HG03103 (cell line): ENCODE measurements at regions not wholly inside any gene's neighbourhood (a gene's known extent, or its start where the extent isn't known, plus 50 kb on each side); places are given as distances from the start of the nearest gene placed in this dataset.

Experiments
- ATAC-seq: cut with Tn5 transposase; IDR thresholded peaks from one replicate; pipeline ENCODE4 v1.9.1; 2021; ENCODE audit warnings: low read depth; ENCODE audit not compliant: unreplicated experiment

DNA sequence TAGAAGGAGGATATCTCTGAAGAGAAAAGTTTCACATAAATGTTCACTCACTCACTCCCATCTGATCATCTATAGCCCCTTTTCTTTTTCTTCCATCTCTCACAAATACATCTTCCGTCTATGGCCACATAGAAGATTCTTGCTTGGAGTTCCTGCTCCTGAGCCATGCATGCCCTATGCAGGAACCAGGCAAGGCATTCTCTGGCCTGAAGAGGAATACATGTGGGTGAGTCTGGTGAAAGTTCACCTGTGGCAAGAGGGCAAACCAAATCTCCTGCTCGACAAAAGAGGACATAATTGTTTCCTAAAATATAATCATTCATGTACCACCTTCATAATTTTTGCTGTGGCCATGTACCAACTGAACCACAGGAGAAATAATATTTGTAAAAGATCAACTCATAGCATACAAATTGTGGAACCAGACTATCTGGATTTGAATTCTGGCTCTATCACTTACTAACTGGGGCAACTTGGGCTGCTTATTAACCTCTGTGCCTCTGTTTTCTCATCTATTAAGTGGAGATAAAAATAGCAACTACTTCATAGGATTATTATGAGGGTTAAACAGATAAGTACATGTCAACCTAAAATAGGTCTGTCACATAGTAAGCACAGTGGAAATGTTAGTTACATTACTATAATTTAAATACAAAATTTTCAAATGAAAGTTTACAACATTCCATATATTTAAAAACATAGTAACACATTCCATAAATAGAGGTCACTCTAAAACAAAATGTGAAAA is 121.2 kb upstream of the NFIB start:
- ATAC-seq: no peak

DNA sequence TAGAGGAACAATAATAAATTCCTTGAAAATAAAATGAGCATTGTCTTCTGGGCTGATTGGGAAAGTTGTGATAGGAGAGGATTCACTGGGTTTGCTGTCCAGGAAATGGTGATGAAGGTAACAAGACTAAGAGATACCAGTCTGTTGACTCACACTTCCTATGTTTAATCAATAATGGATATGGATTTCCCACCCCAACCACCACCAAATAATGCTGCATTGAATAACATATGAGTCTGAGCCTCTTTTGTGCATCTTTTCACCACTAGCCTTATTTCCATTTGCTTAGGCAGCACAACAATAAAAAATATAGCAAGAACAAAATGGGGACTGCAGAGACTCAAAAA is 120.2 kb upstream of the NFIB start:
- no peak for ATAC-seq

DNA sequence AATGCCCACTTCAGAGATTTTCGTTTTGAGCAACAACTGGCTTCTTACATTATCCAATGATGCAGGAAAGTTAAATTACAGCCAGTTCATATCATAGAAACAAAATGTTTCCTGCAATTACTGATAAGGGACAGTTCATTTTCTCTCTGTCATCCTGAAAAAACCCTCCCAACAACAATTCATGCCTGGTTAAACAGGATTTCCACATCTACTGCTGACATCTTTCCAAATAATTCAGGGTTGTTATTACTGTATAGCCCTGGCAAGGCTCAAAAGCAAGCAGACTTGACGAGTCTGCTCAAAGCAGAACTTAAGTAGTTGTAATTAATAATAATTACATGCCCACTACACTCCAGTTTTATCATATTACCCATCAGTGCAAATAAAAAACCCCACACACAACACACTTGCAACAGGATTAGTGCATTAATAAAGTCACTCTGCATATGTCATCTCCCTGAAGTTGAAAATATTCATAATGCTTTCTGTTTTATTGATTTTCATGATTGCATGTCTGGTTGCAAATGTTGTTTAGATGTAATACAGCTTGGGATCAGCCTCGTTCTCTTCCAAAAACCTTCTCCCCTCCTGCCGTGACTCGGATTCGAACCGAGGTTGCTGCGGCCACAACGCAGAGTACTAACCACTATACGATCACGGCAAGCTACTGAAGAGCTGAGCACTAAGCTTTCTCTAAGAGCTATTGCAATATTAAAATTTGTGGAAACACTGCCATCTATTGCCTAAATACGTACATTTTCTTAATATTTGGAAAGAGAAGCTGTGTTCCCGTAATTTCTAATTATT is 119.6 kb upstream of the NFIB start:
- no peak for ATAC-seq

DNA sequence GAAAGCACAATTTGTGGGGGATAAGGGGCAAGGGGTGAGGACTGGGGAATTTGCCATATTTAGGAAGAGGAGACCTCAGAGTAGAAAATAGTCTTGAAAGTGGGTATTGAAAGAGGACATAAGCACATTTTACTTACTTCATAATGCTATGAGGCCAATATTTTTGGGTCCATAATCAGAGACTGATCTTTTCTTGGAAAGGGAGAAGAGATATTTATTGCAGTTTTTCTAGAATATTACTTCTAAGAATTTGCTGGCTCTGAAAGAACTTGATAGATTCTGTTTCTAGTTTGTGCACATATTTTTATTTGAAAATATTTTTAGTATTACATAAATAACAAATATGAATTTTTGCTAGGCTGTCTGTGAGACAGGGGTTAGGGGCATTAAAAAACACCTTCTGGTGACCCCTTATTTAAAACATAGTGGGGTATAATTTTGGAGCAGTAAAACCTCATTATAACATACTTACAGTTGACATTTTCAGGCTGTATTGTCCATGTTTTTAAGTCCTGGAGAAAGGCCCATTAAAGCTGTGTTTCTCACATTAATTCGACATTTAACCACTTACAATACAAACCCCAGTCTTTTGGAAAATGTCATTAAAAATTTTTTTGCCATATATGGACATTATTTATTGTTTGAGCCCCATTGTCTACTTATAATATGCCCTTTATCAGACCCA is 118.9 kb upstream of the NFIB start:
- ATAC-seq: no peak

DNA sequence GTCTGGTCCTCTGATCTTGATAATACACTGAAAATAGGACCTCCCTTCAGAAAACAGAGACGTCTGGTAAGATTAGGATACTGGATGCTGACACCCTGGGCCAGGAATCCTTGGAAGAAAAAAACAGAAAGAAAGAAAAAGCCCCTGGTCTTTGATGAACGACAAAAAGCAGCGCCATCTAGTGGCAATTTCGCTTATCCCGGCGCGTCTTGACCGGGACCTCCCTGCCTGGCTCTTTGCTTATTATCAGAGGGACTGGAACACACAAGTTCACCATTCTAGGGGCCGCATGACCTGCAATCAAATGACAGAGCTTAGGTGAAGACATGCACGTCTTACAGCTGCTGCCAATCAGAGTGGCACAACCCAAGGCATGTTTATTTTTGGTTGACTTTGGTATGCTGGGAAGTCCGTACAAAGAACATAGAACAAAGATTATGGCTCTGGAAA is 114.9 kb upstream of the NFIB start:
- no peak for ATAC-seq

DNA sequence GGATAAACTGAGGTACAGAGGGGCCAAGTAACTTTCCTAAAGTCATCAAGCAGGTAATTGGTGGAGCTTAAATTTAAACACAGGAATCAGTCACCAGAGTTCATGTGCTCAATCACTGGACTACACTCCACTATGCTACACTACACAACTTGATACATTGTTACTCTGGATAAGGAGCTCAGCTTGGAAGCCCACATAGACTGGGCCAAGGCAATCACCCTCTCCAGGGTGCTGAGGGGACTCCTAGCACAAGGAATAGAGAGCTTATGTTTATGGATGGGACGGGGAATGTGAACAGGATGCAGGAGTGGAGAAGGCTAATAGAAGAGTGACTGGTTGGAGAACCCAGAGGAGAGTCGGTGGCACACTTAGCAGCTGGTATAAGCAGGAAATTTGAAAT is 113.5 kb upstream of the NFIB start:
- no peak for ATAC-seq

DNA sequence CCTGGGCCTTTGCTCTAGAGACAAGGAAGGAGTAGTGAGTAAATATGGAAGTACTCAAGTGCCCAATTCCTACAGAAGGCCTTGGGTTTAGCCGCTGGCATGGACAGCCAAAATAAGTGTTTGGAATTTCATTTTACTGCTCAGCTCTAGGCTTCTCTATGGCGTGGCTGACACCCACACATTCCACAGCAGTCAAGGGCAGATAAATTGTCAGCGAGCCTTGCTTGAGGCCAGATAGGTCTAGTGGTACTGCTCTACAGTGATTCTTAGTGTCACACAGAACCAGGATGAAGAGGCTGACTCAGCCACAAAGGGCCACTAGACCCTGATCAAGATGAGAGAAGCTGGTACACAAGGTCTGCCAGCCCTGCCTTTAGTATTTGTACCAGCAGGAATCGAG is 111.0 kb upstream of the NFIB start:
- ATAC-seq: no peak

DNA sequence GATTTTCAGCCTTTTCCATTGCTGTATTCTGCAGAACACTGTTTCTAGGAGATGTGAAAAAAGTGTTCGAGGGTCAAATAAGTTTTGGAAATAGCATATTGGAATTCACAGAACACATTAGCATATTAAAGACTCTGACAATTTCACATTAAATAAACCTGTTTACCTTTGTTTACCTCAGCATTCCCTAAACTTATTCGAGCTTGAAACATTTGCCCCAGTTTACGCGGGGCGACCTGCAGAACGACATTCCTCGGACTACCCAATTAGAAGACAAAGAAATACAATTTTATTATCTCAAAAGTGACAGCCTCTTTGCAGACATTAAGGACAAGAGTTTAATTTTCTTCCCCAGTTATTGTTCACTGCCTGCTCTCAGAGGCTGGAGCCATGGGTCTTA is 110.3 kb upstream of the NFIB start:
- ATAC-seq: no peak

DNA sequence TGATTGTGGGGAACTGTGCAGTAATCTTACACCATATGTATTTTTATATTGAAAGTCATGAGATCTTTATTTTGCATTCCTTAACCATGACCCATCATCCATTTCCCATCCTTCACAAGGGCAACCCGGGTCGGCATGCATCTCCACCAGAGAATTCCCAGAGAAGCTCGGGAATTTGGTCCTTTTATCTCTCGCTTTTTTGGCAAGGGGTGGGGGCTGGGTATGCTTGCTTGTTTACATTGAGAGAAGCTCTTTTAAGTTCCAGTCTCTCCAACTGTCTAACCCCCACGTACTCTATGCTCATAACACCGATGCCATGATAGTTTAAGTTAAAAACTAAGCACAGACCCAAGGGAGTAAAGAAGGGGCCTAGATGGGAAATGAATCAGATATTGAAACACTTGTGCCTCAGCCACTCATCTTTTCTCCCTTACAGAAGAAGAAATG is 109.9 kb upstream of the NFIB start:
- no peak for ATAC-seq

DNA sequence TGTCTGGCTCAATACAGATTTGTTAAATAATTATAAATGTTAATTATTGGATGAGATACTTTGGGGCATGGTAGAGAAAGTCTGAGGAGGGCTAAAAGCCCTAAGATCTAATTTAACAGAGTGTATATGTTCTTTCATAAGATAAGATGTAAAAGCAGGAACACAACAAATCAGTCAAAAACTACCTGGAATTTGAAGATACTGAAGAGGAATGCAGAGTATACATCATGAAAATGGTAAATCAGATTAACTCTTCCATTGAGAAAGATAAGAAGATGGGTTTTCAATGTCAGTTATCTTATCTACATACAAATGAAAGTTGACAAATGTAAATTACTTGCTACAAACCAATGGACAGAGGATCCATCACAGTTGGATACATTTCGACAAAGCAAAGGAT is 107.3 kb upstream of the NFIB start:
- ATAC-seq: no peak

DNA sequence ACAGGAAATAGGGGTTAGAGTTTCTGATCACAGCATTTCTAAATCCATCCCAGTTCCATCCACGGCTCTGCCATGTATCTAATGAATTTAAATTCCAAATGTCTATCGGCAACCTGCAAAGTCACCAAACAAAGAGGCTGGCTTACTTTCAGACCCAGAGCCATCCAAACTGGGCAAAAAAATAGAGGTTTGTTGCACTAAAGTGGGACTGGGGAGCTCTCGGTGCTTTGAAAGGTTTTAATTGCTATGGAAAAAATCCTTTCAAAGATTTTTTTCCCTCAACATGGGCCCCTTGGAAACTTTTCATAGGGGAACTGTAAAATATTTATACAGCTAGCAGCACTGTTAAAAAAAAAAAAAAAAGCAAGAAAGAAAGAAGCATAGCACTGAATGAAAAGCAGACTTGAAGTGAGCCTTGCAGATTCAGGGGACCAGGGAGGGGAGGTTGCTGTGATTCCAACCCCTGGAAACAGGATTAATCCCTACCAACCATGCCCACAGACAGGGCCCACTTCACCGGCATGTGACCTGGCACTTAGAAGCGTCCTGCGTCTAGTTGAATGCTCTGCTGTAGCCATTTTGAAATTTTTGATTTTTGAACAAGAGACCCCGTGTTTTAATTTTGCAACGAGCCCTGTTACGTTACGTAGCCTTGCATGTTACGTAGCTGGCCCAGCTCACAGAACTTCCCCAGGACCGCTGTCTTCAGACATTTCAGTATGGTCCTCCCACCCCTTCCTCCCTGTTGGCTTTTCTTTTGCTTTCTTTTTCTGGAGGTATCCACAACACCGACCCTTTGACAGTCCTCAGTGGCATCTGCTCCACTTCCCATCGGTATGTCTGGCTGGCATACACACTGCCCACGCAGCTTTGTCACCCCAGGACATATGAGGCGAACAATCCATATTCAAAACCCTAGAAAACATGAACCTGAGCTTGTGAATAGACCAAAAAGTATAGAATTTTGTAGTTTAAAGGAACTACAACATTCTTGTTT is 105.3 kb upstream of the NFIB start:
- ATAC-seq: no peak

DNA sequence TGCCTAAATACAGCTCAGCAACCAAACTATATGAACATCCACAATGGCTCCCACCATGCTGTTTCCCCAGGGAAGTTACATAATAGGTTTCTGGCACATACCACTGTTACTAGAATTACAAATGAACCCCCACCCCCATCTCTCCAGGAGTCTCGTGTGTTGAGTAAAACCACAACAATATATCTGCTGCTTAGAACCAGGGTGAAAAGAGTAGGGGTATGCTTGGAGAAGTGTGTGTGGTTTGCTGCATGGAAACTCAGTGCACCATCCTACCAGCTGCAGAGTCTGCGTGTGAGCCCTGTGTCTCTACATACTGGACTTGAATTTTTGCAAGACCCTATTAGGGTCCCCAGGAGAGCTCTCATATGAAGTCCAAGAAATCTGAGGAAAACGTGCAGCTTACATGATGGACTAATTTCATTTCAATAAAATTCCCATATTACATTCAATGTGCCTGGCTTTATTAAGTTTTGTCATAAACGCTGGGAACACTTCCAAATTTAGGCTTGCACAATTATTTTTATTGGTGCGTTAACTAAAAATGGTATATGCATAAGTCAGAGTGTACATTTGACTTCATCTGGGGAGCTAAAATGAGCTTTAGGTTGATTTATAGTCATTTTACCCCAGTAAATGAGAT is 104.5 kb upstream of the NFIB start:
- no peak for ATAC-seq

DNA sequence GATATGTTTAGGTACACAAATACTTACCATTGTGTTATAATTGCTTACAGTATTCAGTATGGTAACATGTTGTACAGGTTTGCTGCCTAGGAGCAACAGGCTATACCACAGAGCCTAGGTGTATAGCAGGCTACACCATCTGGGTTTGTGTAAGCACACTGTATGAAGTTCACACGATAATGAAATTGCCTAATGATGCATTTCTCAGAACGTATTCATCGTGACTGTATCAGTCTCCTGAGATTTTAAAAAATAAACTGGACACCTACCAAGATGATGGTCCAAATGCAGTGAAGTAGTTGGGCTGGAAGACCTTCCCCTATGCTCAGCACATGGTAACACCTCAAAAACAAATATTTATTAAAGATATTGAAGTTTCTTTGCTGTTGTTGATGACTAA is 103.3 kb upstream of the NFIB start:
- ATAC-seq: no peak

DNA sequence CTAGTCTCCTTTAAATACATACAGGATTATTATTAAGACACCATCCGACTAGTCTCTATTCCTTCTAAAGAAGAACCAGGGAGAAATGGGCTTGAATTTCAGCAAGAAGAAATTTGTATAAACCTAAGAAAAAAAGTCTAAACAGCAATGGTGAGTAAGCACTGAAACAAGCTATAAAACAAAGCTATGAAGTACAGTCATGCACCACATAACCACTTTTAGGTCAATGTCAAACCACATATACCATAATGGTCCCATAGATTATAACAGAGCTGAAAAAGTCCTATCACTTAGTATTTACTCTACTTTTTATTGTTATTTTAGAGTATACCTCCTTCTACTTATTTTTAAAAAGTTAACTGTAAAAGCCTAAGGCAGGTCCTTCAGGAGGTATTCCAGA is 102.0 kb upstream of the NFIB start:
- ATAC-seq: no peak

DNA sequence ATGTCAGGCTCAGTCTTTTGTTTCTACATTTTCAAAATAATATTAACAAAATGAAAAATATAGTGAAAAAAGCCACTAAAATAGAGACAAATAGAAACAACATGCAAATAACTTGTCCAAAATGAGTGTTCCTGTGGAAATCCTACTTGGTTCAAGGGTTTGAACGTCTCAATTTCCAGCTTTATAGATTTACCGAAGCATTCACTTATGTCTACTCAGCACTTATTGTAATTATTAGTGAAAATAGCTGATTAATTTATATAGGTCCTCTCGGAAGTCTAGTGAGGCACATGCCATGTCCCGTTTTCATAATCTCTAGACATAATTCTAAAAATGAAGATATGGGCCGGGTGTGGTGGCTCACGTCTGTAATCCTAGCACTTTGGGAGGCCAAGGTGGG is 99.9 kb upstream of the NFIB start:
- no peak for ATAC-seq

DNA sequence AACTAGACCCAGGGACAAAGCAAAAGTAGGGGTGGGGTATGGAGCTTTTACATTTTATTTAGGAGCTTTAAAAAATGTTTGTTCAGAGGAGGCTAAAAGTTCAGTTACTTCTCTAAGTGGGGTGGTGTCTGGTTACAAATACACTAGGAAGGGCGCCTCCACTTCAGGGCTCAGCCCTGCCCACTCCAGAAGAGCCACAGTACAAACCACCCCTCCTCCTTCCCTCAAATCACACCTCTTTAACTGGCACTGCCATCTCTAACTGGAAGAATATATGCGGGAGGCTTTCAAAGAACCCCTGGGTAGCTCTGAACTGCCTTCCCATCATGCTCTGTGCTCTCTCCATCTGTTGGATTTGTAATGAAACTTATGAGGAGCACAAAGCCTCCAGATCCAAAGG is 98.8 kb upstream of the NFIB start:
- ATAC-seq: no peak

DNA sequence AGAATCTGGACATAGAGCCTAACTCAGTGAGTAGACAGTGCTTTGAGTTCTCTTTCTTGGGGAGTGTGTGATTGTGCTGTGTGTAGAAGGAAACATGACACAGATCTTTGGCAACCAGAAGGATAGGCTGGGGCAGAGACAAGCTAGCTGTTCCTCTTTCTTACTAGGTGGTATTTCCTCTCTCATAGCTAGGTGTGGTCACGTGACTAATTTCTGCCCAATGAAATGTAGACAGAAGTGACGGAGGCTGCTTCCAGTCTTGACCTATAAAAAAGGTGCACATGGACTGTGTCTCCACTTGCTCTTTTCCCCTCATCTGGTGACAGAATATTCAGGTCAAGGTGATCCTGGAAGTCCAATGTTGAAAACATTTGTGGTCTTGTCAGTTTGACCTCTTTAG is 92.5 kb upstream of the NFIB start:
- ATAC-seq: no peak

DNA sequence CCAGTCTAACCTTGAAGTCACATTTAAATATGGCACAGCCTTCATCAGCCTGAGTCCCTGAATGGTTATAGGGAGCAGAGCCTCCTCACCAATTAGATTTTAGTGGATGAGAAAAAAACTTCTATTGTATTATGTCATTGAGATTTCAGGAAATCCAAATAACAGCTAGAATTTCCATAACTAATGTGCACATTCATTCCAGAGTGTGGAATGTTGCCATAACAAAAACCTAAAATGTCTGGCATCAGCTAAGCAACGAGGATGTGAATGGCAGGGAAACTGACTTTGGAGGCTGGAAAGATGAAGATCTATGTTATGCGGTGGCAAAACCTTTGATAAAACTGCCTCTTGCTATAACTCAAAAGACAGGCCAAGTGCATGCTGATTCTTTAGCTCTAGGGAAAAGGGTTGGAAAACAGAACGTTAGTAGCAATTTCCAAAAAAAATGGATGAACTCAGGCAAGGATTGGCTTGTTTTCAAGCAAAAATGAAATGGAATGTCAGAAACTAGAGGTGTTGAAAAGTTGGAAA is 91.3 kb upstream of the NFIB start:
- ATAC-seq: no peak

DNA sequence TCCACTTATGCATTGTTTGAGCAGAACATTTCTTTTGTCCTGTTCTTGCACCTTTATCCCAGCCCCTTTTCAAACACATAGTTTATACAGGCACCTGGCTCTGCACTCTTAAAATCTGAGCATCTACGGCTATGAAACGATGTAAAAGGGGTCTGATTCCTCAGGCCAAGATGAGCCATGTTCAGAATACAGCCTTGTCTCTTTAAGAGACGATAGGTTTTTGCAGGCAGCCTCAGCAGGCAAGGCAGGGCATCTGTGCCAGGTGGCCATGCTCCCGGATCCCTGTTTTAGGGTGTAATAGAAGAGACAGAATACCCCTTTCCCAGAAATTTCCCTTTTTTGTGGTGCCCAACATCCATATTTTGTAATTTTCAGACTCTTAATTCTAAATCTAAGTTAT is 89.1 kb upstream of the NFIB start:
- no peak for ATAC-seq

DNA sequence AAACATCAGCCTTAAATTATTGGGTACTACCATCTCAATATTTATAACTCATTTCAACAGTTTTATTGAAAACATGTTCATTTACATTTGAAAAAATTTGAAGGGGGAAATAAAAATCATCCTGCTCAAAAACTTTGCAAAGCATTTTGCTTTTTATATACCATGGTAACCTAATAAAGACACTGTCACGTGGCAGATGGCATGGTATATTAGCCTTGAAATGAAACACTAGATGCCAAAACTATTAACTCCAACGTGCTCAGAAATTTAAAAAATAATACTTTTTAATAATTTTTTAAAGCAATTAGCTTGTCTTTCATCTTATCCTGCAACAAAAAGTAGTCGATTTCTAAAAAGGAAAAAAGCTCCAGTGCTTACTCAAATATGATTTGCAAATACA is 88.6 kb upstream of the NFIB start:
- ATAC-seq: no peak
